Psoas muscle (tissue), 7 donors: ENCODE measurements at regions not wholly inside any gene's neighbourhood (a gene's known extent, or its start where the extent isn't known, plus 50 kb on each side); places are given as distances from the start of the nearest gene placed in this dataset.

Source experiments
- ATAC-seq, 4 donors: fragments of 200-7000 bp; cut with Tn5 transposase; one replicate each; pipeline ENCODE4 v1.9.1; 2020; ENCODE audit warnings: moderate library complexity in 3 of 4, mild to moderate bottlenecking in 2 of 4
- DNase-seq, 2 donors: peaks; one replicate each; pipeline ENCODE4 v3.0.0-alpha.2; 2020
- H3K27ac ChIP-seq: fragments of 200-600 bp; one replicate; pipeline ENCODE4 v1.8.0; 2022
- H3K27me3 ChIP-seq, 3 donors: fragments of 200-600 bp in 1 of 3; one replicate each; pipeline versions ENCODE4 v1.6.1 to v1.8.0; 2013 to 2022; ENCODE audit warnings: low read length in 2 of 3, mild to moderate bottlenecking in 2 of 3, moderate library complexity in 1 of 3; ENCODE audit not compliant: insufficient read depth in 3 of 3
- H3K36me3 ChIP-seq, 2 donors: fragments of 200-600 bp in 1 of 2; one replicate each; pipeline versions ENCODE4 v1.6.1 to v1.8.0; 2013 to 2022; ENCODE audit warnings: low read depth in 1 of 2, mild to moderate bottlenecking in 1 of 2, moderate library complexity in 1 of 2; ENCODE audit not compliant: insufficient read depth in 1 of 2
- H3K4me1 ChIP-seq: fragments of 200-600 bp; one replicate; pipeline ENCODE4 v1.8.0; 2022
- H3K4me3 ChIP-seq: fragments of 200-600 bp; one replicate; pipeline ENCODE4 v1.8.0; 2022; ENCODE audit warnings: mild to moderate bottlenecking
- H3K9me3 ChIP-seq: fragments of 200-600 bp; one replicate; pipeline ENCODE4 v1.8.0; 2022
- CTCF ChIP-seq: fragments of 200-600 bp; IDR thresholded peaks from one replicate; pipeline ENCODE4 v1.8.0; 2022; ENCODE audit warnings: antibody characterized with exemption
- whole genome bisulfite sequencing, 3 donors: extraction: QIAGEN DNeasy Blood & Tissue Kit; methylation state at CpG; one replicate each; pipeline versions ENCODE4 v1.1.6 to v1.1.7; 2013; 5-methylcytosine and 5-hydroxymethylcytosine counted together
- intact Hi-C, 2 donors: fragments of 100-400 bp; cut with DNase I; formaldehyde crosslinking; loops; one replicate each; pipeline versions ENCODE4 v1.11.0 to v1.14.2; 2022
- donor health status: healthy with polysubstance abuse.
- donor health status: DM: no; HTN: no; CAD: no; lungs with moderate emphysema.
- donor health status: Bipolar disorder and iron deficiency.
- donor health status: healthy.
- donor health status: DM: yes; HTN: yes; CAD: no.
- donor health status: DM: no; HTN: no; CAD: no.
- donor health status: DM: yes; HTN: yes; CAD: no.

DNA sequence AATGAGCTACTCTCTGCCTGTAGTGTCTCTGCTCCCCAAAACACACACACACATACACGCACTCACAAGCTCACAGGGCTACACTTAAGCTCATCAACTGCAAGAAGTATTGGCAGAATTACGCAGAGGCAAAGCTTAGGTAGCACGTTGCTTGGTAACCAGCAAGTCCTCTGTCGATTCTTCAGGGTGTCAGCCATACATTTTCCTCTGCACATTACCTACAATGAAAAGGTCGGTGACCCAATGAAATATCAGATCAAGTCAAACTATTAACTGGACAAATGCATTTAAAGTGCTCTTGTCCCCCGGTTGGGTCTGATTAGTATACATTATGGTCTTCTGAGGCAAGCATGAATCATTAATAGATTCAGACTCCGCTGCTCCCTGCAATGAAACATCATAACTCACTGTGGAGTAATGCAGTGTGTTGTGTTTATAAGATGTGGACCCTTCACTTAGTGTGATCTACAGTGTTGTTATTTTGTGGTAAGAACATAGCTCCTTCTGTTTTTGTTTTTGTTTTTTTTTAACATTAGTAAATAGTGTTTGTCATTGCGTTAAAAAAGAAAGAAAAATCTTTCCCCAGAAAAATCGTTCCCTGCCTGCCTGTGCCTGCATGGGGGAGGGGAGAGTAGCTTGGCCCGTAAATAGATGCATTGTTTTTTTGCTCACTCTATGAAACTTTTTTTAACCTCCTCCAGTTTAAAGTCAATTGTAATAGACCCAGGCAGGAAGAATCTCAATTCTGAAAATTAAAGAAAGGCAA lies 325.5 kb downstream of the SFMBT2 start:
- H3K27me3 ChIP-seq = no peaks in the 10 kb centered on the region
- TF ChIP-seq CTCF = no peak
- peak in 2 of 4 donors; percentile 51 to 54 for ATAC-seq
- DNase-seq = no peak
- peak overlapping the region; percentile 24 for H3K4me3 ChIP-seq
- no peaks in the 10 kb centered on the region for H3K36me3 ChIP-seq
- H3K4me1 ChIP-seq = peaks cover 14% of the 10 kb centered on the region
- no peak overlapping the region for H3K27ac ChIP-seq
- WGBS, 3 donors = 44 to 55% (median 49%) methylated on average over 10 of the region's 10 CpGs
- H3K9me3 ChIP-seq = no peaks in the 10 kb centered on the region
- intact Hi-C loops = no loop called here

DNA sequence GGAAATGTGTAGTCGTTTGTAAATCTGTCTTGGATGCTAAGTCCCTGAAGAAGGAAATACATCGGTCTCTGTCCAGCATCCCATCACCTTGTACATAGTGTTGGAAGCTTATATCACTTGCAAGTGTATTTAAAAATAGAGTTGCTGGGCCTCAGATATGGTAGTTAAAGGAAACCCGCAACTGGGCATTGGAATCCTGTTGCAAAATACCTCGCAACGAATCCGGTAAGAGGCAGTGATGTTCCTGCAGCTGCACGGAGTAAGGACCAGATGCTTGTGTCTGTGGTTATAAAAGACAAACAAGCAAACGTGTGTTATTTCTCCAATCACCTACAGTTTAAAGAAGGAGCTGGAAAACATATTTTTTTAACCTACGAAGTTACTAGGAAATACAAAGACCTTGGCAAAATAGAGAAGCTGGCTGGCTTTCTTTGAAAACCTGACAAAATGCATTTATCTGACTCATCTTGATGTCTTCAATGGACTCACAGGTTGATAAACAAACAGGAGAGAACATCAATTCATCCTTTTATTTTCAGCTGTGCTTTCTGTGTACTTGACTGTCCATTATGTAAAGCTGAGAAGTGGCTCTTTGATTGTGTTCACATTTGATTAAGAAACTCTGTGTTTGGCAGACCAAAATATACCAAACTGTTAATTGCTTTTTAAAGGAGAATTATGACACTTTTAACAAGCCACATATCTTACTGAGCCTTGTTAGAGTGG lies 326.4 kb downstream of the SFMBT2 start:
- H3K4me1 ChIP-seq = peaks cover 14% of the 10 kb centered on the region
- peak in 2 of 4 donors; percentile 52 to 58 for ATAC-seq
- no peaks in the 10 kb centered on the region for H3K36me3 ChIP-seq

DNA sequence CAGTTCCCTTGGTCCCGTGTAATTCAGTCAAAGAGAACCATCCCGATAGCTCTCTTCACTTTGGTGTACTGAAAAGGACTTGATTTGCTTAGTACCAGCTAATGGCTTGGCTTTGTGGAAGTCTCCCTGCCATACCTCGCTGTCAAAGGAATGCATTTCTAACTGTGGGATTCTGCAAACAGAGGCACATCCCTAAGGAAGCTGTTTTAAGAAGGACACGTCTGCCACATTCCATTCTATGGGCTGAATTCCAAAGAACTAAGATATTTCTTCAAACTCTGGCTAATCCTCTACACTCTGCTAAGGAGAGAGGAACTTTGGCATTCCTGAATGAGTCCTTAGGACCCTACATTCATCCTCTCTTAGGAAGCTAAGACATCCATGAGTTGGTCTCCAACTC lies 327.9 kb downstream of the SFMBT2 start:
- WGBS, 3 donors = 41 to 60% (median 49%) methylated on average over 4 of the region's 4 CpGs
- ATAC-seq = no peak

More for the DNA sequence above, 326.4 kb downstream of the SFMBT2 start:
- H3K27me3 ChIP-seq = no peaks in the 10 kb centered on the region
- H3K9me3 ChIP-seq = no peaks in the 10 kb centered on the region
- intact Hi-C loops = no loop called here
- no peak for DNase-seq
- H3K27ac ChIP-seq = no peak overlapping the region
- 42 to 60% (median 48%) methylated on average over 9 of the region's 9 CpGs for WGBS, 3 donors
- no peak for TF ChIP-seq CTCF
- H3K4me3 ChIP-seq = no peak overlapping the region

DNA sequence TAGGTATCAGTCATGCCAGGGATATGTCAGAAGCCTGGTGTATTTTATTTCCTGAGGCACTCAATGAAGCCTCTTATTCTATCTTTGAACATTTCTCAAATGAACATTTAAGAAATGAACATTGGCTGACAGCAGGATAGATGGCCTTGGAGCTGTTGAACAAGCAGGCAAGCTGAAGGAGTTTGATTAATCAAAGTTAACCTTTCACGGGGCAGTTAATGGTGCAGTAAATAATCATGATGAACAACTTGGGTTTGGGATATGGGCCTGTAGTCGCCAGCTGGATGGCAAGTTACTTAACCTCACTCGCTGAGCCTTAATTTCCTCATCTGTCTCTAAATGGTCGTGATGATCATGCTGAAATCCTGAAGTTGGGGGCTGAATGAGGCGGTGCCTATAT lies 333.0 kb downstream of the SFMBT2 start:
- ATAC-seq (no peak), DNase-seq (no peak)
- H3K4me3 ChIP-seq = no peak overlapping the region
- peaks cover 0 to 2% (median 0%) of the 10 kb centered on the region in 3 donors for H3K27me3 ChIP-seq
- no peaks in the 10 kb centered on the region for H3K36me3 ChIP-seq
- H3K4me1 ChIP-seq = no peaks in the 10 kb centered on the region
- H3K27ac ChIP-seq = no peak overlapping the region
- H3K9me3 ChIP-seq = no peaks in the 10 kb centered on the region
- no peak for TF ChIP-seq CTCF
- intact Hi-C loops = no loop called here
- 73 to 81% (median 80%) methylated on average over 5 of the region's 5 CpGs for WGBS, 3 donors

More for the DNA sequence above, 327.9 kb downstream of the SFMBT2 start:
- H3K27me3 ChIP-seq = no peaks in the 10 kb centered on the region
- H3K4me3 ChIP-seq = no peak overlapping the region
- no peaks in the 10 kb centered on the region for H3K36me3 ChIP-seq
- no peak for DNase-seq
- TF ChIP-seq CTCF = no peak
- H3K9me3 ChIP-seq = no peaks in the 10 kb centered on the region
- intact Hi-C loops = no loop called here
- H3K4me1 ChIP-seq = peaks cover 14% of the 10 kb centered on the region
- no peak overlapping the region for H3K27ac ChIP-seq
